ENCODE measurements at regions not wholly inside any gene's neighbourhood (a gene's known extent, or its start where the extent isn't known, plus 50 kb on each side); places are given as distances from the start of the nearest gene placed in this dataset.

GRCh38 chr2:150700666-150701580, 213.5 kb upstream of the RND3 start:
- no peak for TF ChIP-seq CTCF (IDR thresholded peaks at IDR 0.05; ENCODE audit: low read length)
- no peak for TF ChIP-seq EZH2 (IDR thresholded peaks at IDR 0.05; ENCODE audit: borderline replicate concordance, low read length)
